ENCODE measurements at regions not wholly inside any gene's neighbourhood (a gene's known extent, or its start where the extent isn't known, plus 50 kb on each side); places are given as distances from the start of the nearest gene placed in this dataset.

DNA sequence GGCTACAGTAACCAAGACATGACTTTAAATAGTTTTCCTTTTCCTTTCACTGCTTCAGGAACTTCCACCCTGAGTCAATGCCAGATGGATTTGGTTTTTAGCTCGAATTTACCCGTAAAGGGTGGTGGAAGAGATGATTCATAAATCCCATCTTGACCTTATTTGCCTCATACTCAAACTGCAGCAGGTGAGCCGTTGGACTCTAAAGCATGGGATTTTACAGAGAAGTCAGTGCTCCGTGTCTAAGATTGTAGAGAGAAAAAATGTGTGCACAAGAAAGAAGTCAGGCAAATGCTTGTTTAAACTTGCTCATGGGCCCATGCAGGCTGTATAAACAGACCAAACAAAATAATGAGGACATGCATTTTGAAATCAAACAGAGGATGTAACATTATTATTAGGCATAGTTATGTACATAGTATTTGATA lies 369.7 kb upstream of the TRIB2 start:
- peak; percentile 27 for DNase-seq (ENCODE audit: low read depth)

GRCh38 chr2:12348216-12348615 lies 368.5 kb upstream of the TRIB2 start:
- TF ChIP-seq, protein P1, sequence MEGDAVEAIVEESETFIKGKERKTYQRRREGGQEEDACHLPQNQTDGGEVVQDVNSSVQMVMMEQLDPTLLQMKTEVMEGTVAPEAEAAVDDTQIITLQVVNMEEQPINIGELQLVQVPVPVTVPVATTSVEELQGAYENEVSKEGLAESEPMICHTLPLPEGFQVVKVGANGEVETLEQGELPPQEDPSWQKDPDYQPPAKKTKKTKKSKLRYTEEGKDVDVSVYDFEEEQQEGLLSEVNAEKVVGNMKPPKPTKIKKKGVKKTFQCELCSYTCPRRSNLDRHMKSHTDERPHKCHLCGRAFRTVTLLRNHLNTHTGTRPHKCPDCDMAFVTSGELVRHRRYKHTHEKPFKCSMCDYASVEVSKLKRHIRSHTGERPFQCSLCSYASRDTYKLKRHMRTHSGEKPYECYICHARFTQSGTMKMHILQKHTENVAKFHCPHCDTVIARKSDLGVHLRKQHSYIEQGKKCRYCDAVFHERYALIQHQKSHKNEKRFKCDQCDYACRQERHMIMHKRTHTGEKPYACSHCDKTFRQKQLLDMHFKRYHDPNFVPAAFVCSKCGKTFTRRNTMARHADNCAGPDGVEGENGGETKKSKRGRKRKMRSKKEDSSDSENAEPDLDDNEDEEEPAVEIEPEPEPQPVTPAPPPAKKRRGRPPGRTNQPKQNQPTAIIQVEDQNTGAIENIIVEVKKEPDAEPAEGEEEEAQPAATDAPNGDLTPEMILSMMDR (conservative IDR thresholded peaks at IDR 0.05; ENCODE audit: low read depth, low read length), result no peak
- no peak overlapping the region for H3K4me3 ChIP-seq (ENCODE audit: low read depth, low read length)
- DNase-seq (ENCODE audit: low read depth), result no peak

More for the DNA sequence above, 369.7 kb upstream of the TRIB2 start:
- TF ChIP-seq, protein P1 (conservative IDR thresholded peaks at IDR 0.05; ENCODE audit: low read depth, low read length), result no peak
- H3K4me3 ChIP-seq (ENCODE audit: low read depth, low read length), result no peak overlapping the region

DNA sequence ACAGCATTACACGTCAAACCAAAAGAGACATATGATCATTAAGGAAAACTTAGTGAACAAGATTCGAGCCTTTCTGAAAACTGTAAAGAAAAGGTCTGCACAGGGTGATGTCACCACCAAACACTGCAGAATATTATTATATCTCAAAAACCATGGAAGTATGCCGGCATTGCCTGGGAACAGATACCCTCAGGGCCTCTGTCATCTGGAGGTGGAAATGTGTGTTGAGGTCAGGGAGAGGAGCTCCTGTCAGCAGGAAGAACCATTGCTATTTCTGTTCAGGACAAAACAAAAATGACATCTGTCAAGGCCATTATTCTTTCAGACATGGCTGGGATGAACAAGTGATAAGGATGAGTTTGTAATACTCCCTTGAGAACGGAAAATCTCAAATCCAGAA lies 365.9 kb upstream of the TRIB2 start:
- H3K4me3 ChIP-seq (ENCODE audit: low read depth, low read length), result no peak overlapping the region
- TF ChIP-seq, protein P1 (conservative IDR thresholded peaks at IDR 0.05; ENCODE audit: low read depth, low read length), result no peak
- no peak for DNase-seq (ENCODE audit: low read depth)

- DNase-seq (ENCODE audit: low read depth), result no peak
- no peak overlapping the region for H3K4me3 ChIP-seq (ENCODE audit: low read depth, low read length)
- TF ChIP-seq, protein P1 (conservative IDR thresholded peaks at IDR 0.05; ENCODE audit: low read depth, low read length), result no peak
Observed at GRCh38 chr2:12352889-12353288, 363.8 kb upstream of the TRIB2 start.

DNA sequence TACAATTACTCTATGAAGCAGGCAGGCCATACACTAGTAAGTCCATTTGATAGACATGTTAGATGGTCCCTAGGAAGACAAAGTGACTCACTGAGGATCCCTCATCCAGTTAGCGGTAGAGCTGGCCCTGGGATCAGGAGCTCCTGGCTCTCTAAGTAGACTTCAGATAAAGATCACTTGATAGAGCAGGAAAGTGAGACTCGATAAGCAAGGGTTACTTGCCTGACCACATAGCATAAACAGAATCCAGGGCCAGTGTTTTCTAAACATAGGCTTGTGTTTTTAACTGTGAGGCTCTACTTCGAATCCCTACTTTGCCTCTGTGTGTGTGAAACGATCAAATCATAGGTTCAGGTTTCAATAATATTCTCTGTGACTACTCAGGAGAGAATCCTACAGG lies 355.2 kb upstream of the TRIB2 start:
- H3K4me3 ChIP-seq (ENCODE audit: low read depth, low read length), result no peak overlapping the region
- no peak for DNase-seq (ENCODE audit: low read depth)
- TF ChIP-seq, protein P1 (conservative IDR thresholded peaks at IDR 0.05; ENCODE audit: low read depth, low read length), result no peak

GRCh38 chr2:12363138-12363537 lies 353.6 kb upstream of the TRIB2 start:
- H3K4me3 ChIP-seq (ENCODE audit: low read depth, low read length), result no peak overlapping the region
- no peak for DNase-seq (ENCODE audit: low read depth)
- TF ChIP-seq, protein P1 (conservative IDR thresholded peaks at IDR 0.05; ENCODE audit: low read depth, low read length), result no peak

- TF ChIP-seq, protein P1 (conservative IDR thresholded peaks at IDR 0.05; ENCODE audit: low read depth, low read length), result no peak
- H3K4me3 ChIP-seq (ENCODE audit: low read depth, low read length), result no peak overlapping the region
- DNase-seq (ENCODE audit: low read depth), result no peak
Observed at GRCh38 chr2:12363569-12363968, 353.2 kb upstream of the TRIB2 start.

Data from choroid plexus epithelial cell (primary cell).